ENCODE measurements at regions not wholly inside any gene's neighbourhood (a gene's known extent, or its start where the extent isn't known, plus 50 kb on each side); places are given as distances from the start of the nearest gene placed in this dataset.
A peak's percentile ranks its signal among the peaks of the same experiment; 100 is the strongest.

GRCh38 chr22:19621373-19622060, 92.8 kb upstream of the SEPTIN5 start:
- no peak for DNase-seq (ENCODE audit: low spot score)

DNA sequence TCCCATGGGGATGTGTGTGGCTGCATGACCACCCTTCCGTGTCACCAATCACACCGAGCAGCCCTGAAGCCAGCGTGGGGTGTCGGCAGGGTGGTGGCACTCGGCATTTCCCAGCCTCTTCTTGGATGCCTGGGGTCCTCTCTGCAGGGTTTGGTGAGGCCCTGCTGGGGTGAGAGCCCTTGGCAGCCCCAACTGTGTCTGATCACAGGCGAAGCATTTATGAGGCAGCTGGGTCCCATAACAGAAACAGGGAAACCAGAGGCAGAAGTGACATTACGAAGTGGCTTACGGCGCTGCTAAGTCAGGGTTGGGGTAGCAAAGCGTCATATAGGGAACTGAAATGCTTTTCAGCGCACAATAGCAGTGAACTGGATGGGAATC, 92.3 kb upstream of the SEPTIN5 start:
- DNase-seq (ENCODE audit: low spot score): no peak

DNA sequence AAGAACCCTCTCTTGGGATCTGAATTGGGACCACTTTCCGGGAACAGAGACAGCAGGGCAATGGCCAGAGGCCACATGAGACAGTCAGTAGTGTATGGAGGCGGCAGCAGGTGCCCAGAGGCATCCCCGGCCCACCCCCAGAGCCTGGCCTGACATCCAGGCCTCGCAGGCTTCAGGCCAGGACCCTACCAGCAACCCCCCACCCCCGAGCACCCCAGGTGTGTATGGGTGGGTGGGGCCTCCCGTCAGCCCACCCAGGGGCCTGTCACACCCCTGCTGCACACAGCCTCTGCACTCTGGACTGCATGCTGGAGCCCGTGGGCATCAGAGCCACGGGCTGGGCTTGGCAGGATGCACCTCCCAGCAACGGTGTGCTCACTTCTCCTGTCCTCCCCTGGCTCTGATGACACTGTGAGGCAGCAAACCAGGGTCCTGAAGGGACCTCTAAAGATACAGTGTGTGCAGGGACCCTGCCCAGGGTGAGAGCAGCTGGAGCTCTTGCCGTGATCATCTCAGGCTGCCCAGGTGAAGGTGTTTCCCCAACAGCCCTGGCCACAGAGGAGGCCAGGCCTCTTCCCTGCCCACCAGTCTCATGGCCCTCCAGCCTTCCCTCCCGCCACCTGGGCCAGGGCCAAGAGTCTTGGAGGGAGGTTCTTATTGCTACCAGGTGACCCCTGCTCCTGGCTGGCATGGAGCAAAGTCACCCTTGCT, 88.8 kb upstream of the SEPTIN5 start:
- no peak for DNase-seq (ENCODE audit: low spot score)

DNA sequence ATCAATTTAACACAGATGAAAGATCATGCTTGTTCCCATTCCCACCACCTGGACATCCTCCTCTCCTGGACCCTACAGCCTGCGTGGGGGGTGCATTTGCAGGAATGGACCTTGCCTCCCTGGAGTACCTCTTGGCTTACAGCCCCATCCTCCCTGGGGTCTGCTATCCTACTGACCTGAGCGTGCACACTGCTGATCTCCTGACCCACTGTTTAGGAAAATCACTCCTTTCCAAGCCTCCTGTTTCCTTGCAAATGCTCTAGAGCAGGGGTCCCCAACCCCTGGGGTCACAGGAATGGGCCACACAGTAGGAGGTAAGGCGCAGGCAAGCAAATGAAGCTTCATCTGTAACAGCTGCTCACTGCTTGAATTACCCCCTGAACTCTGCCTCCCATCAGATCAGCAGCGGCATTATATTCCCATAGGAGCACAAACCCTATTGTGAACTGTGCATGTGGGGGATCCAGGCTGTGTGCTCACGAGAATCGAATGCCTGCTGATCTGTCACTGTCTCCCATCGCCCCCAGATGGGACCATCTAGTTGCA, 88.2 kb upstream of the SEPTIN5 start:
- no peak for DNase-seq (ENCODE audit: low spot score)

GRCh38 chr22:19626666-19627065, 87.6 kb upstream of the SEPTIN5 start:
- no peak for DNase-seq (ENCODE audit: low spot score)

DNA sequence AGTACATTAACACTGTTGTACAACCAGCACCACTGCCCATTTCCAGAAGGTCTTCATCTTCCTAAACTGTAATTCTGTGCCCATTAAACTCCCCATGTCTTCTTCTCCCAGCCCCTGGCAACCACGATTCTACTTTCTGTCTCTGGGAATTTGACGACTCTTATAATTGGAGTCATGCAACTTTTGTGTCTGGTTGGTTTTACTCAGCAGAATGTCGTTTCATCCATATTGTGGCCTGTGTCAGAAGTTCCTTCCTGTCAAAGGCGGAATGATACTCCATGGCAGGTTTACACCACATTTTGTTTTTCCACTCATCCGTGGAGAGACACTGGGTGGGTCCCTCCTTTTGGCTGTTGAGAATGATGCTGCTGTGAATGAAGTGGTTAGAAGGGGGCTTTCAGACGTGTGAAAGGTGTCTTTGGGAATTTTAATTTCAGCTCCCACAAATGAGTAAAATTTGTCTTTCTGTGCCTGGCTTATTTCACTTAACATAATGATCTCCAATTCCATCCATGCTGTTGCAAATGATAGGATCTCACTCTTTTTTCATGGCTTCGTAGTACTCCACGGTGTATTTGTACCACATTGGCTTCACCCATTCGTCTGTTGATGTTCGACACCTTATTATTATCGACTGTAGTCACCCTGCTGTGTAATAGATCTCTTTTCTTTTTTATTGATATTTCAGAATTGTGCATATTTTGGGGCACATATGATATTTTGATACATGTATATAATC, 86.1 kb upstream of the SEPTIN5 start:
- no peak for DNase-seq (ENCODE audit: low spot score)

DNA sequence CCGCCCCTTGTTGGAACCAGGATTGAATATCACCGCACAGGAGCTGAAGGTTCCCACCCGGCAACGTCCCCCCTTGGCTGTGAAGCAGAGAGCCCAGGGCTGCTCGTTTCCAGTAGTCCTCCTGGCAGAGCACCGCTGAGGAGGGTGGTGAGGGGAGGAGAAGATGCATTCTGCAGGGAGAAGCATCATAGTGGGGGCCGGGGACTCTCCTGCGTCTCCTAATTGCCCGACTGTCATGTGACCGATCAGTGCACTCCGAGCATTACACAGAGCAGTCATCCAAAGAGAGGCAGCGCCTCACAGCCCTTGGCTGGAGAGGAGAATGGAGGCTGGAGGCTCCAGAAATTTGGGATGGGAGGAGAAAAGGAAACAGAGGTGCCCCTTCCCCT, 85.0 kb upstream of the SEPTIN5 start:
- DNase-seq (ENCODE audit: low spot score): no peak

DNA sequence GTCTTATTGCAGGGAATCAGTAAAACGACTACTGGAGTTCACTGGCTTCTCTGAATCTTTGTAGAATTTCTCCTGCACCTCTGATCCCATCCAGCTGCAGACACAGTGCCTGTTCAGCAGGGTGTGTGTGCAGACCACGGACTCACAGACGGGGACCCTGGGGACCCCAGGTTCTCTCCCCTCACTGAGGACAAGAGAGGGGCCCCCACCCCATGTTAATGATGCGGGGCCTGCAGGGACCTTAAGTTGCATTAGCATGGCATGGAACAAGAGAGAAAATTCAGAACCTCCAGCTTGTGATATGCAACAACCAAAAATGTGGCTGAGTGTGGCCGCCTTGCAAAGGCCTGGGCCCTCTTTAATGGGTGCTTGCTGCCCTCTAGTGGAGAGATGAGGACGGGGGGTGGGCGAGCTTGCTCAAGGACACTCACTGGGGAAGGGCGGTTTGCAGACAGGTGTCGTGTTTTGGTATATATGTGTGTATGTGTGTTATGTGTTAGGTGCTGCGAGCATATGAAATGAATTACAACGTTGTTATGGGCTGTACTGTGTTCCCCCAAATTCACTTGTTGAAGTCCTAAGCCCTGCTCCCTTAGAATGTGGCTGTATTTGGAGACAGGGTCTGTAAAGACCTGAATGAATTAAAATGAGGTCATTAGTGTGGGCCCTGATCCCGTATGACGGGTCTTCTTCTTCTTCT, 84.4 kb upstream of the SEPTIN5 start:
- peak; percentile 48 for DNase-seq (ENCODE audit: low spot score)

GRCh38 chr22:19630614-19631013, 83.7 kb upstream of the SEPTIN5 start:
- DNase-seq (ENCODE audit: low spot score): no peak

DNA sequence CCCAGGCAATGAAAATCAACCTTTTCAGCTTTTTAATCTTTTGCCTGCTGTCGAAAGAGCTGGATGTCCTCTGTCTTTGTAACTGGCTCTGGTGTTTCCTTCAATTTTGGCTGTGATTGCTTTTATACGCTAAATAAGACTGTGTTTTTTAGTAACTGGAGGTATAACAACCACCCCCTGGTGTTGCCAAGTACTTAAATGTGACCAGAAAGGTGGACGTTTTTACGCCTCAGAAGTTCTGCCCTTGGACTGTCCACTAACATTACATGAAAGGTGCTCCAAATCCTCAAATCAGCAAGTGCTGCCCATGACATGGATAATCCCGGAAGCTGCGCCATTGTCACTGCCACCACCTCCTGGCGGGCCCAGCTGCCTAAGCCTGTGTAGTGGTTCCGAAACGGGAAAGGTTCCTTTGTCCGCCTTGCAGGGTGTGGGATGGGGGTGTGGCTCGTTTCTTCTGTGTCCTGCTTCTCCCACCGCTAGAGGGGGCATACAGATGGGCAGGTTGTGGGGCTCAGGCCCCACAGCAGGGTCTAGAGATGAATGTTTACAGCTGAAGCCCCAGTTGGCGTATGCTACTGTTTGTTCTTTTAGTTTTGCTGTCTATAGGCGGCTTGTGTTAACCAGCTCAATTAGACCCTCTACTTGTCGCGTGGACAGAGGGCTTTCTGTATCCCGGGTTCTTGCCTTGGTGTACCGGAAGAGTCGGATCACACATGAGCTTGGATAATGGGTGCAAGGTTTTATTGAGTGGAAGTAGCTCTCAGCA, 82.2 kb upstream of the SEPTIN5 start:
- peak; percentile 13 for DNase-seq (ENCODE audit: low spot score)

GRCh38 chr22:19632668-19633148, 81.6 kb upstream of the SEPTIN5 start:
- no peak for DNase-seq (ENCODE audit: low spot score)

DNA sequence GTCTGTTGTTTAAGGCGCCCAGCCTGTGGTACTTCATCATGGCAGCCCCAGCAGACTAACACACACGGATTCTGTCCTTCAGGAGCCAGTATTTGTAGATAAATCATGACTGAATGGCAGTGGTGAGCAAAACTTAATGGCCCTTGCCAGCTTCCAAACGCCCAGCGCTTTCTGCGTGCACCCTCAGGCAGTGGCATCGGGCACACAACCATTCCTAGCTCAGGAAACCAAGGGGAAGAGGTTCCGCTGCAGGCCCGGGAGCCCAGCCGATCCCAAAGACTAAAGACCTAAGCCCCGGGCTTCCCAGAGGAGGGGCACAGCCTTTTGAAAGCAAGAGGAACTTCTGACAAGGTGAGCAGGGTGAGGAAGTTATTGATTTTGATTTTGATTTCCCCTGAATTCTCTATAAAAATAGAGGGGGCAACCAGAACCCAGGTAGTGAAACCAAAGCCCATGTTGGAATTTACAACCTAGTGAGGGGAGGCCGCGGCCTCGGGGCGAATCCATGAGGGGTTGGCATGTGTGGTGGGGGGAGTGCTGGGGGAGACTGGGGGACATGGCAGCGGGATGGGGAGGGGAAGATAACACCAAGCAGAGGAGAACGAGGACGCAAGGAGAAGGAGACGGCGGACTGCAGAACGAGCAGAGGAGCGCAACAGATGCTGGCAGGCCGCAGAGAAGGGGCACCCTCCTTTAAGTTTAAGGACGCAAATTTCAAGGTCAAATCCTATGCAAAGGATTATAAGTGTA, 79.9 kb upstream of the SEPTIN5 start:
- no peak for DNase-seq (ENCODE audit: low spot score)

- DNase-seq (ENCODE audit: low spot score): no peak
Measured at GRCh38 chr22:19635644-19636043, 78.7 kb upstream of the SEPTIN5 start.

DNA sequence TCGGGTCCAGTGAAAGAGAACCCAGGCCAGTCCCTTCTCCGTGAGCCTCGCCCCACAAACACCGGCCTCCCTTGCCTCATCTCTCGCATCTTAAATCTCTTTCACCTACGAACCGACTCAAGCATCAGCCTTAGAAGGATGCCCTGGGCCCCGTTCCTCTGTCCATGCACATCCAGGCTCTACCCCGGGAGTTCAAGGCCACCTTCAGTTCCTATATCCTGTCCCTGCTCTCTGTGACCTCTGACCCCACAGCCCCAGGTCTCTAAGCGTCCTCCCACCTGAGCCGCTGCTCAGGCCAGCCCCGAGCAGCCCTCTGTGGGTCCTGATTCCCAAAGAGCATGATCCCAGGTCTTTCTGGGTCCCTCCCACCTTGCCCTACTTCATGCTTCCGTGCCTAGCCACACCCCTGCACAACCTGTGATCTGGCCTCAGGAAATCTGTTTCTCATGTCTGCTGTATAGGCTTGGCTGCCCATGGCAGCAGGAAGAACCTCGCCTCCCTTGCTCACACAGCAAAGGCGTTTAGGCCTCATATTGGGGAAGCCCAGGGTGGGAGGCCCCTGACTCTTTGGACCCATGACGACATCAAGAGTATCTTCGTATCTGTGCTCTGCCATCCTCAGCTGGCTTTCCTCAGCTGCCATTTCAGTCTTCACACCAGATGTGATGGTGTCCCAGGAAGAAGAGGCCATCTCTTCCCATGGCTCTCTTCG, 77.5 kb upstream of the SEPTIN5 start:
- no peak for DNase-seq (ENCODE audit: low spot score)

DNA sequence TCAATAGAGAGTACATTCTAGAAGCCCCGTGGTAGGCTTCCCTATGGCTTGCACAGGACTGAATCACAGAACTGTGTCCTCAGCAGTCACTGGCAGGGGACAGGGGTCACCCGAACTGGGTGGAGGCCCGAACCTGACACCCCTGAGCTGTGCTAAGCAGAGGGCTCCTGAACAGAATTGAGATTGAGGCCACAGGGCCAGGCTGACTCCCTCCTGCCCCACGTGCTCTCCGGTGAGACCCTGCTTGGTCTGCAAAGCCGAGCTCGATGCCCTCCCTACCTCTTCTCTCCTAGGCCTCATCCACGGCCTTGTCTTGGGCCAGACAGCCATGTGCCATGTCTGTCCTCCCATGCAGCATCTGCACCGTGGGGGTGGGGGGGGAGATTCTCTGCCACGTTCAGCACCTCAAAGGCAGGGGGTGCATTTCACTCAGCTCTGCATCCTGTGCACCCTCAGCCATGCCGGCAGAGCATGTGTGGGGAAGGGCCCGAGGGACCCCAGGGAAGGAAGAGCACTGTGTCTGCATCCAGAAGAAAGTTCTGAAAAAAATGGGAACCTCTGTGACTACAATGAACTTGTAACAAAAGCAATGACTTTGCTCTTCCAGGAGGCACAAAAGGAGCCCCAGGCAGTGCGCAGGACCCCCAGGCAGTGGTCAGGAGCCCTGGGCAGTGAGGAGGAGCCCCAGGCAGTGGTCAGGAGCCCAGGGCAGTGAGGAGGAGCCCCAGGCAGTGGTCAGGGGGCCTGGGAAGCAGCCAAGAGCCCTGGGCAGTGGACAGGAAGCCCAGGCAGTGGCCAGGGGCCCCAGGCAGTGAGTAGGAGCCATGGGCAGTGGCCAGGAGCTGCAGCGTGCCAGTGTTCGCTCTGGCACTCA, 76.7 kb upstream of the SEPTIN5 start:
- no peak for DNase-seq (ENCODE audit: low spot score)

- no peak for DNase-seq (ENCODE audit: low spot score)
Measured at GRCh38 chr22:19638282-19639015, 75.9 kb upstream of the SEPTIN5 start.

DNA sequence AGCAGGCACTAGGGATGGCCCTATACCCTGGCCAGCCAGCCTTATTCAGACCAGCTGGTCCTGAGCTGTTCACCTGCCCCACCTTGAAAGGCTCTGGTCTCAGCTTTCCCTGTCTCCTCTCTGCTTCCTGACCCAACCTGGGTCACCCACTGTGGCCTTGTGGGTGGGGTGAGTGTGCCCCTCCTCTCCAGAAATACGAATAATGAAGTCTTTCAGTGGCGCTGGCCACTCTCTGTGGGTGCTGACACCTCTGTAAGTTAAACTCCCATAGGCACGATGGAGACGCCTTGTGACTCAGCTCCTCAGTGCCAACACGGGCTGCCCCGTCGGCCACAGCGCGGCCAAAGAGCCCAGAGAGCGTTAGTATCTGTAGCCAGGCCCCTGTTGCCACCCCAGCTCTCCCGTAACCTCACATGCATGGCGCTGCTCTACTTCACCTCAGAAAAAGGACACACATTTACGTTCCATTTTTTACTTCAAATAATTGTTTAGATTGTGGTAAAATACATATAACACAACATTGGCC, 74.6 kb upstream of the SEPTIN5 start:
- no peak for DNase-seq (ENCODE audit: low spot score)

DNA sequence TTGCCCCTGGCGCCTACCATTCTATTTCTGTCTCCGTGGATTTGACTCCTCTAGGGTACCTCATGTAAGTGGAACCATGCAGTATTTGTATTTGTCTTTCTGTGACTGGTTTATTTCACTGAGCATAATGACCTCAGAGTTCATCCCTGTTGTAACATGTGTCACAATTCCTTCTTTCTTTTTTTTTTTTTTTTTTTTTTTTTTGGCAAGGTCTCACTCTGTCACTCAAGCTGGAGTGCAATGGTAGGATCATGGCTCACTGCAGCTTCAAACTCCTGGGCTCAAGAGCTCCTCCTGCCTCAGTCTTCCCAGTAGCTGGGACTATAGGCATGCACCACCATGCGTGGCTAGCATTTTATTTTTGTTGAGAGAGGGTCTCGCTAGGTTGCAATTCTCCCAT, 74.0 kb upstream of the SEPTIN5 start:
- no peak for DNase-seq (ENCODE audit: low spot score)

Data from H4 (cell line).